Hepatocyte (in vitro differentiated cells): ENCODE measurements at regions not wholly inside any gene's neighbourhood (a gene's known extent, or its start where the extent isn't known, plus 50 kb on each side); places are given as distances from the start of the nearest gene placed in this dataset.

Experiments used
- DNase-seq: peaks from one replicate; pipeline ENCODE4 v3.0.0-alpha.2; 2016; ENCODE audit warnings: low spot score
- H2AFZ ChIP-seq: fragments of 200-600 bp; sonication (generic); 2 replicates; pipeline ENCODE4 v1.6.0; 2016; ENCODE audit warnings: antibody characterized with exemption, mild to moderate bottlenecking
- H3K27ac ChIP-seq: fragments of 200-600 bp; sonication (generic); 2 replicates; pipeline ENCODE4 v1.5.1; 2016; ENCODE audit warnings: mild to moderate bottlenecking
- H3K27me3 ChIP-seq: fragments of 200-600 bp; sonication (generic); 2 replicates; pipeline ENCODE4 v1.6.1; 2016
- H3K36me3 ChIP-seq: fragments of 200-600 bp; sonication (generic); replicated peaks from 2 replicates; pipeline ENCODE4 v1.5.1; 2016; ENCODE audit warnings: low read depth; ENCODE audit not compliant: insufficient read depth
- H3K4me1 ChIP-seq: fragments of 200-600 bp; sonication (generic); 2 replicates; pipeline ENCODE4 v1.5.1; 2016; ENCODE audit warnings: mild to moderate bottlenecking, moderate library complexity; ENCODE audit not compliant: insufficient read depth
- H3K4me2 ChIP-seq: fragments of 200-600 bp; sonication (generic); 2 replicates; pipeline ENCODE4 v1.6.0; 2016
- H3K4me3 ChIP-seq: fragments of 200-600 bp; sonication (generic); 2 replicates; pipeline ENCODE4 v1.5.1; 2016; ENCODE audit warnings: mild to moderate bottlenecking
- H3K79me2 ChIP-seq: fragments of 200-600 bp; sonication (generic); 2 replicates; pipeline ENCODE4 v1.6.0; 2017; ENCODE audit warnings: mild to moderate bottlenecking
- H3K9me2 ChIP-seq: fragments of 200-600 bp; sonication (generic); replicated peaks from 2 replicates; pipeline ENCODE4 v1.6.0; 2017; ENCODE audit warnings: mild to moderate bottlenecking; ENCODE audit not compliant: insufficient read depth
- H3K9me3 ChIP-seq: fragments of 200-600 bp; sonication (generic); 2 replicates; pipeline ENCODE4 v1.5.1; 2016; ENCODE audit warnings: low read depth, mild to moderate bottlenecking
- H4K20me1 ChIP-seq: fragments of 200-600 bp; sonication (generic); 2 replicates; pipeline ENCODE4 v1.6.0; 2016; ENCODE audit warnings: mild to moderate bottlenecking; ENCODE audit not compliant: insufficient read depth, poor library complexity, severe bottlenecking
- EZH2 ChIP-seq: fragments of 200-600 bp; sonication (generic); IDR thresholded peaks from 2 replicates; pipeline ENCODE4 v1.6.1; 2016; ENCODE audit warnings: antibody characterized with exemption, mild to moderate bottlenecking, borderline replicate concordance
- EZH2phosphoT487 ChIP-seq: fragments of 200-600 bp; sonication (generic); IDR thresholded peaks from one replicate; pipeline ENCODE4 v1.6.1; 2018; ENCODE audit warnings: antibody characterized with exemption, mild to moderate bottlenecking, low read depth, moderate library complexity; ENCODE audit not compliant: unreplicated experiment, severe bottlenecking
- WGBS: methylation state at CpG from one replicate; pipeline ENCODE4 v1.1.6; 2016; ENCODE audit warnings: low lambda C conversion rate; ENCODE audit errors: missing lambda C conversion rate; 5-methylcytosine and 5-hydroxymethylcytosine counted together
- TF ChIP-seq, protein P1 (sequence below): fragments of 200-600 bp; sonication (generic); IDR thresholded peaks from 2 replicates; pipeline ENCODE4 v1.5.1; 2016; ENCODE audit warnings: antibody characterized with exemption, mild to moderate bottlenecking; ENCODE audit not compliant: poor library complexity

- Histone ChIP-seq H2AFZ (no peak overlapping the region), H4K20me1 (no peaks in the 10 kb centered on the region)
Observed at GRCh38 chr1:166383137-166383536, 216.3 kb upstream of the FAM78B start.

GRCh38 chr1:166383635-166384346 lies 217.0 kb upstream of the FAM78B start:
- DNase-seq, result no peak
- 57% methylated on average over 9 of the region's 9 CpGs for WGBS
- Histone ChIP-seq H3K9me2 (no peaks in the 10 kb centered on the region), H3K4me1 (no peaks in the 10 kb centered on the region), H3K4me2 (no peak overlapping the region), H3K79me2 (no peaks in the 10 kb centered on the region), H3K27ac (no peak overlapping the region), H3K36me3 (no peaks in the 10 kb centered on the region), H3K9me3 (no peaks in the 10 kb centered on the region), H2AFZ (no peak overlapping the region), H3K4me3 (no peak overlapping the region), H4K20me1 (no peaks in the 10 kb centered on the region), H3K27me3 (no peaks in the 10 kb centered on the region)
- TF ChIP-seq EZH2phosphoT487, result no peak

More at GRCh38 chr1:166383137-166383536, 216.3 kb upstream of the FAM78B start:
- 57% methylated on average over 2 of the region's 2 CpGs for WGBS
- TF ChIP-seq, protein P1, sequence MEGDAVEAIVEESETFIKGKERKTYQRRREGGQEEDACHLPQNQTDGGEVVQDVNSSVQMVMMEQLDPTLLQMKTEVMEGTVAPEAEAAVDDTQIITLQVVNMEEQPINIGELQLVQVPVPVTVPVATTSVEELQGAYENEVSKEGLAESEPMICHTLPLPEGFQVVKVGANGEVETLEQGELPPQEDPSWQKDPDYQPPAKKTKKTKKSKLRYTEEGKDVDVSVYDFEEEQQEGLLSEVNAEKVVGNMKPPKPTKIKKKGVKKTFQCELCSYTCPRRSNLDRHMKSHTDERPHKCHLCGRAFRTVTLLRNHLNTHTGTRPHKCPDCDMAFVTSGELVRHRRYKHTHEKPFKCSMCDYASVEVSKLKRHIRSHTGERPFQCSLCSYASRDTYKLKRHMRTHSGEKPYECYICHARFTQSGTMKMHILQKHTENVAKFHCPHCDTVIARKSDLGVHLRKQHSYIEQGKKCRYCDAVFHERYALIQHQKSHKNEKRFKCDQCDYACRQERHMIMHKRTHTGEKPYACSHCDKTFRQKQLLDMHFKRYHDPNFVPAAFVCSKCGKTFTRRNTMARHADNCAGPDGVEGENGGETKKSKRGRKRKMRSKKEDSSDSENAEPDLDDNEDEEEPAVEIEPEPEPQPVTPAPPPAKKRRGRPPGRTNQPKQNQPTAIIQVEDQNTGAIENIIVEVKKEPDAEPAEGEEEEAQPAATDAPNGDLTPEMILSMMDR, result no peak
- TF ChIP-seq EZH2 (no peak), EZH2phosphoT487 (no peak)
- Histone ChIP-seq H3K36me3 (no peaks in the 10 kb centered on the region), H3K9me3 (no peaks in the 10 kb centered on the region), H3K79me2 (no peaks in the 10 kb centered on the region), H3K9me2 (no peaks in the 10 kb centered on the region), H3K4me1 (no peaks in the 10 kb centered on the region), H3K4me2 (no peak overlapping the region), H3K27me3 (no peaks in the 10 kb centered on the region), H3K4me3 (no peak overlapping the region), H3K27ac (no peak overlapping the region)
- no peak for DNase-seq

- WGBS, result 60% methylated on average over 7 of the region's 7 CpGs
- DNase-seq, result no peak
- no peaks in the 10 kb centered on the region for H3K79me2 ChIP-seq
- H3K4me2 ChIP-seq, result no peak overlapping the region
- no peak overlapping the region for H3K4me3 ChIP-seq
- no peaks in the 10 kb centered on the region for H4K20me1 ChIP-seq
- no peaks in the 10 kb centered on the region for H3K27me3 ChIP-seq
- TF ChIP-seq EZH2phosphoT487 (no peak), EZH2 (no peak)
- TF ChIP-seq, protein P1, result no peak
- no peak overlapping the region for H3K27ac ChIP-seq
- no peak overlapping the region for H2AFZ ChIP-seq
- no peaks in the 10 kb centered on the region for H3K9me3 ChIP-seq
- H3K36me3 ChIP-seq, result no peaks in the 10 kb centered on the region
- H3K9me2 ChIP-seq, result no peaks in the 10 kb centered on the region
- H3K4me1 ChIP-seq, result no peaks in the 10 kb centered on the region
Observed at GRCh38 chr1:166384948-166385347, 218.1 kb upstream of the FAM78B start.

DNA sequence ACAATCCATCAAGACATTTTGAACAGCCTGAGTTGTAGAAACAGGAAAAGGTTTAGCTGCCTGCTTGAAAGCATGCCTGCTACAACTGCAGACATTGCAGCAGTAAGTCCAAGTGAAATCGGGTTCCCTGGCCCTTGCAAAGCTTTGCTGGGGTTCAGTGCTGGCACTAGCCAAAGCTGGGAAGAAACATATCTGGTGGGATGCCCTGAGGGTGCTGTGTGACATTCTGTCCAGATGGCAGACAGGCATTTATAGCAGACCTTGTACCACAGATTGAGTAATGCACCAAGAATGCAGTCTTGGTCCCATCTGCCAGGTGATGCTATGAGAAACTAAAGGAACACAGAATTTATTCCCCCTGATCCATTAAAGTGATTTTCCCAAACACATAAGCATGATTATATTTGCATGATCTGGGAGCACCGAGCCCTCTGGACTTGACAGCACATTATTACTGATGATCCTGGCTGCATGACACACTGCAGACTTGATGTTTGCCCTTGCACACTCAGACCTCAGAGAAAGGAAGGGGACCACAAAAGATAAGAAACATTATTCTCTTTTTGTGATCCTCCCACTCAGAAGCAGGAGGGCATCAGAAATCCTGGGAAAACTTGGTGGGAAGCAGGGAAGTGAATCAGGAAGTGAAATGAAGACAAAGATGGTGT lies 223.7 kb upstream of the FAM78B start:
- Histone ChIP-seq H3K36me3 (no peaks in the 10 kb centered on the region), H3K4me1 (no peaks in the 10 kb centered on the region), H4K20me1 (no peaks in the 10 kb centered on the region), H3K9me3 (no peaks in the 10 kb centered on the region), H2AFZ (no peak overlapping the region), H3K79me2 (no peaks in the 10 kb centered on the region), H3K27ac (no peak overlapping the region), H3K4me2 (no peak overlapping the region), H3K9me2 (no peaks in the 10 kb centered on the region), H3K4me3 (no peak overlapping the region), H3K27me3 (no peaks in the 10 kb centered on the region)
- no peak for TF ChIP-seq EZH2phosphoT487
- TF ChIP-seq EZH2, result no peak
- TF ChIP-seq, protein P1, result no peak
- no peak for DNase-seq
- 76% methylated on average over 2 of the region's 2 CpGs for WGBS
